Adrenal gland (tissue), 9 donors: ENCODE measurements at regions not wholly inside any gene's neighbourhood (a gene's known extent, or its start where the extent isn't known, plus 50 kb on each side); places are given as distances from the start of the nearest gene placed in this dataset.

ENCODE experiments used
- DNase-seq, 7 donors: peaks; one replicate each; pipeline ENCODE4 v3.0.0-alpha.2; 2019 to 2020
- H3K27ac ChIP-seq, 5 donors: fragments of 200-600 bp; sonication (generic) in 4 of 5; 1 replicate in 3 of 5; 2 replicates in 2 of 5; pipeline versions ENCODE4 v1.5.1 to v1.8.0; 2016 to 2020; ENCODE audit warnings: mild to moderate bottlenecking in 1 of 5
- H3K27me3 ChIP-seq: fragments of 200-600 bp; 2 replicates; pipeline ENCODE4 v1.8.0; 2021
- H3K36me3 ChIP-seq, 2 donors: fragments of 200-600 bp; replicated peaks in 1 of 2; 1 replicate in 1 of 2; 2 replicates in 1 of 2; pipeline versions ENCODE4 v1.5.1 to v1.8.0; 2018 to 2022
- H3K4me1 ChIP-seq, 2 donors: fragments of 200-600 bp; replicated peaks in 1 of 2; 1 replicate in 1 of 2; 2 replicates in 1 of 2; pipeline versions ENCODE4 v1.5.1 to v1.8.0; 2018 to 2021
- H3K4me3 ChIP-seq, 4 donors: fragments of 200-600 bp; sonication (generic) in 3 of 4; one replicate each; pipeline ENCODE4 v1.5.1; 2016 to 2018
- H3K9me3 ChIP-seq, 3 donors: fragments of 200-600 bp; sonication (generic) in 1 of 3; replicated peaks in 1 of 3; 1 replicate in 2 of 3; 2 replicates in 1 of 3; pipeline versions ENCODE4 v1.5.1 to v1.8.0; 2016 to 2021
- POLR2A ChIP-seq, 2 donors: fragments of 450-650 bp; IDR thresholded peaks; one replicate each; pipeline ENCODE4 v1.6.1; 2017; ENCODE audit warnings: antibody characterized with exemption in 2 of 2, mild to moderate bottlenecking in 2 of 2, moderate library complexity in 1 of 2
- WGBS, 4 donors: extraction: QIAGEN DNeasy Blood & Tissue Kit in 2 of 4; methylation state at CpG; one replicate each; pipeline versions ENCODE4 v1.1.5 to v1.1.7; 2013 to 2017; 5-methylcytosine and 5-hydroxymethylcytosine counted together
- intact Hi-C, 2 donors: fragments of 100-400 bp; cut with DNase I; formaldehyde crosslinking; loops; one replicate each; pipeline versions ENCODE4 v1.14.1 to v1.15.0; 2022 to 2023
- TF ChIP-seq, protein P1 (sequence below), 6 experiments: fragments of 450-650 bp in 4 of 6; fragments of 200-600 bp in 2 of 6; sonication (generic) in 1 of 6; IDR thresholded peaks; 1 replicate in 5 of 6; 2 replicates in 1 of 6; pipeline versions ENCODE4 v1.5.1 to v1.8.0; 2016 to 2021; ENCODE audit warnings: antibody characterized with exemption in 6 of 6, mild to moderate bottlenecking in 2 of 6, moderate library complexity in 1 of 6
- donor health status: healthy with polysubstance abuse.
- donor health status: Bipolar disorder and iron deficiency.
- donor health status: DM: yes; HTN: yes; CAD: no.
- donor health status: DM: no; HTN: no; CAD: no.
- donor health status: DM: no; HTN: no; CAD: no.

- Histone ChIP-seq H3K27ac (no peak overlapping the region), H3K4me3 (no peak overlapping the region), H3K4me1 (peaks cover 0 to 8% of the 10 kb centered on the region in 2 donors), H3K36me3 (no peaks in the 10 kb centered on the region), H3K9me3 (no peaks in the 10 kb centered on the region), H3K27me3 (no peaks in the 10 kb centered on the region)
- TF ChIP-seq, protein P1, sequence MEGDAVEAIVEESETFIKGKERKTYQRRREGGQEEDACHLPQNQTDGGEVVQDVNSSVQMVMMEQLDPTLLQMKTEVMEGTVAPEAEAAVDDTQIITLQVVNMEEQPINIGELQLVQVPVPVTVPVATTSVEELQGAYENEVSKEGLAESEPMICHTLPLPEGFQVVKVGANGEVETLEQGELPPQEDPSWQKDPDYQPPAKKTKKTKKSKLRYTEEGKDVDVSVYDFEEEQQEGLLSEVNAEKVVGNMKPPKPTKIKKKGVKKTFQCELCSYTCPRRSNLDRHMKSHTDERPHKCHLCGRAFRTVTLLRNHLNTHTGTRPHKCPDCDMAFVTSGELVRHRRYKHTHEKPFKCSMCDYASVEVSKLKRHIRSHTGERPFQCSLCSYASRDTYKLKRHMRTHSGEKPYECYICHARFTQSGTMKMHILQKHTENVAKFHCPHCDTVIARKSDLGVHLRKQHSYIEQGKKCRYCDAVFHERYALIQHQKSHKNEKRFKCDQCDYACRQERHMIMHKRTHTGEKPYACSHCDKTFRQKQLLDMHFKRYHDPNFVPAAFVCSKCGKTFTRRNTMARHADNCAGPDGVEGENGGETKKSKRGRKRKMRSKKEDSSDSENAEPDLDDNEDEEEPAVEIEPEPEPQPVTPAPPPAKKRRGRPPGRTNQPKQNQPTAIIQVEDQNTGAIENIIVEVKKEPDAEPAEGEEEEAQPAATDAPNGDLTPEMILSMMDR (IDR thresholded peaks at IDR 0.05): no peak
- TF ChIP-seq POLR2A (IDR thresholded peaks at IDR 0.05): no peak
- no peak for DNase-seq
- WGBS, 4 donors: 71 to 85% (median 80%) methylated on average over 4 of the region's 4 CpGs
- intact Hi-C loops: no loop called here
Observed at GRCh38 chr12:92335831-92336230, 190.2 kb upstream of the BTG1 start.

GRCh38 chr12:92334552-92334951, 188.9 kb upstream of the BTG1 start:
- Histone ChIP-seq H3K4me1 (peaks cover 0 to 8% of the 10 kb centered on the region in 2 donors), H3K4me3 (no peak overlapping the region), H3K36me3 (no peaks in the 10 kb centered on the region), H3K9me3 (no peaks in the 10 kb centered on the region), H3K27me3 (no peaks in the 10 kb centered on the region), H3K27ac (no peak overlapping the region)
- TF ChIP-seq POLR2A (IDR thresholded peaks at IDR 0.05): no peak
- TF ChIP-seq, protein P1 (IDR thresholded peaks at IDR 0.05): no peak
- DNase-seq: no peak
- 88 to 93% (median 92%) methylated on average over 4 of the region's 4 CpGs for WGBS, 4 donors
- intact Hi-C loops: no loop called here

DNA sequence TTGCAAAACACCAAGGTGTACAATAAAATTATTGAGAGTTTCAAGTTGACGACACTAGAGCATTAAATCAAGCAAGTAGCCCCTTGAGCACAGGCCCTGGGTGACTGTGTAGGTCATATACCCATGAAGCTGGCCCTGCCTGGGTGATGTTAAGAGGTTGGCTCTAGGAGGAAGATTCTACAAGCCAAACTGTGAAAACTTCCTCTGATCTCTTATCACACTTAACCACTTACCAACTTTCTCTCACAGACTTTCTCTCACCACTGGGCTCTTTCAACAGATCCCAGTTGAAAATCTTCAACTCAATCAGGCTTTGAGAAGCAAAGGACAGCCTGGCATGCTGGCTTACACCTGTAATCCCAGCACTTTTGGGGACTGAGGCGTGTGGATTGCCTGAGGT, 186.9 kb upstream of the BTG1 start:
- no peaks in the 10 kb centered on the region for H3K27me3 ChIP-seq
- H3K4me3 ChIP-seq: no peak overlapping the region
- no peak overlapping the region for H3K27ac ChIP-seq
- intact Hi-C loops: no loop called here
- 88 to 96% (median 95%) methylated on average over 2 of the region's 2 CpGs for WGBS, 4 donors
- TF ChIP-seq, protein P1 (IDR thresholded peaks at IDR 0.05): no peak
- no peak for TF ChIP-seq POLR2A (IDR thresholded peaks at IDR 0.05)
- no peak for DNase-seq
- no peaks in the 10 kb centered on the region for H3K9me3 ChIP-seq
- H3K36me3 ChIP-seq: no peaks in the 10 kb centered on the region
- H3K4me1 ChIP-seq: peaks cover 0 to 8% of the 10 kb centered on the region in 2 donors

GRCh38 chr12:92331383-92331782, 185.7 kb upstream of the BTG1 start:
- 92 to 97% (median 96%) methylated on average over 3 of the region's 3 CpGs for WGBS, 4 donors
- Histone ChIP-seq H3K4me3 (no peak overlapping the region), H3K36me3 (no peaks in the 10 kb centered on the region), H3K4me1 (peaks cover 0 to 8% of the 10 kb centered on the region in 2 donors), H3K9me3 (no peaks in the 10 kb centered on the region), H3K27ac (no peak overlapping the region), H3K27me3 (no peaks in the 10 kb centered on the region)
- no peak for DNase-seq
- TF ChIP-seq, protein P1 (IDR thresholded peaks at IDR 0.05): no peak
- intact Hi-C loops: no loop called here
